ENCODE measurements at regions not wholly inside any gene's neighbourhood (a gene's known extent, or its start where the extent isn't known, plus 50 kb on each side); places are given as distances from the start of the nearest gene placed in this dataset.

GRCh38 chr20:60125513-60125912 is 167.3 kb downstream of the CDH26 start:
- TF ChIP-seq CTCF (IDR thresholded peaks at IDR 0.05) (no peak), POLR2A (IDR thresholded peaks at IDR 0.05) (no peak)
